ENCODE measurements at regions not wholly inside any gene's neighbourhood (a gene's known extent, or its start where the extent isn't known, plus 50 kb on each side); places are given as distances from the start of the nearest gene placed in this dataset.

GRCh38 chr12:42902001-42902400, 312.5 kb upstream of the PRICKLE1 start:
- FAIRE-seq (no peak), DNase-seq (ENCODE audit: low read depth, low spot score) (no peak)
- Histone ChIP-seq H4K20me1 (ENCODE audit: control insufficient read depth, extremely low read depth, insufficient read depth, low read length) (no peaks in the 10 kb centered on the region), H3K79me2 (ENCODE audit: control insufficient read depth, insufficient read depth, low read length) (no peaks in the 10 kb centered on the region), H2AFZ (ENCODE audit: control insufficient read depth, low read length) (peak overlapping the region; percentile 85), H3K4me3 (ENCODE audit: control insufficient read depth in 2 of 3, extremely low read depth in 1 of 3, insufficient read depth in 2 of 3, low read depth in 1 of 3, low read length in 3 of 3) (no peak overlapping the region), H3K4me1 (ENCODE audit: control insufficient read depth, extremely low read depth, insufficient read depth, low read length) (peaks cover 2% of the 10 kb centered on the region), H3K9me3 (ENCODE audit: control insufficient read depth, low read depth, low read length) (no peaks in the 10 kb centered on the region), H3K27me3 (ENCODE audit: control insufficient read depth, extremely low read depth, insufficient read depth, low read length) (no peaks in the 10 kb centered on the region), H3K4me2 (ENCODE audit: control insufficient read depth, extremely low read depth, insufficient read depth, low read depth, low read length) (no peak overlapping the region), H3K9me1 (ENCODE audit: control insufficient read depth, extremely low read depth, insufficient read depth, low read length) (no peaks in the 10 kb centered on the region), H3K27ac (ENCODE audit: control insufficient read depth, insufficient read depth, low read length) (no peak overlapping the region), H3K36me3 (ENCODE audit: control insufficient read depth in 2 of 2, extremely low read depth in 1 of 2, insufficient read depth in 2 of 2, low read length in 2 of 2) (no peaks in the 10 kb centered on the region), H3K9ac (ENCODE audit: control insufficient read depth, extremely low read depth, insufficient read depth, low read length) (no peak overlapping the region)
- TF ChIP-seq CTCF (optimal IDR thresholded peaks at IDR 0.05 in 1 of 3, IDR thresholded peaks at IDR 0.05 in 1 of 3, conservative IDR thresholded peaks at IDR 0.05 in 1 of 3; ENCODE audit: extremely low read depth in 1 of 3, insufficient read depth in 2 of 3, low read length in 3 of 3) (no peak), EZH2 (IDR thresholded peaks at IDR 0.05; ENCODE audit: low read length) (no peak)
- dilution Hi-C loops (cut with MboI; ENCODE audit: extremely low pct_ligation_motif_present, low sequenced_read_pairs), result no loop called here

DNA sequence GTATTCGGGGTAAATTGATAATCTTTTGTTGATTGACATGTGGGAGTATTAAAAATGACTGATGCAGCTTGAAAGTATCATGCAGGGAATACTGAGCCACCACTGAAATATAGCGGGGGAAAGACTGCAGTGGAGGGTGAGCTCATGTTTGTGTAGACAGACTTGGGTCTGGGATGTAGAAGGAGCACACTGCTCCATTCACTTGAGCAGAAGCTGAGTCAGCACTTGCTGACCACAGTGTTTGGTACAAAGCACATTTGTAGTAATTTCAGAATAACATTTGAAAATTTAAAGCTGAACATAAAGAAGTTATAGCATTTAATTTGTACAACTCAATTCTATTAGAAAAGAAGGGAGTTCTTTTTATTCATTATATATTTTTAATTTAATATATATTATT, 304.3 kb upstream of the PRICKLE1 start:
- Histone ChIP-seq H3K4me3 (ENCODE audit: control insufficient read depth in 2 of 3, extremely low read depth in 1 of 3, insufficient read depth in 2 of 3, low read depth in 1 of 3, low read length in 3 of 3) (no peak overlapping the region), H3K27ac (ENCODE audit: control insufficient read depth, insufficient read depth, low read length) (no peak overlapping the region), H3K9me3 (ENCODE audit: control insufficient read depth, low read depth, low read length) (no peaks in the 10 kb centered on the region), H3K79me2 (ENCODE audit: control insufficient read depth, insufficient read depth, low read length) (no peaks in the 10 kb centered on the region), H2AFZ (ENCODE audit: control insufficient read depth, low read length) (no peak overlapping the region), H3K9ac (ENCODE audit: control insufficient read depth, extremely low read depth, insufficient read depth, low read length) (no peak overlapping the region), H3K27me3 (ENCODE audit: control insufficient read depth, extremely low read depth, insufficient read depth, low read length) (no peaks in the 10 kb centered on the region), H3K4me1 (ENCODE audit: control insufficient read depth, extremely low read depth, insufficient read depth, low read length) (peaks cover 3% of the 10 kb centered on the region), H3K4me2 (ENCODE audit: control insufficient read depth, extremely low read depth, insufficient read depth, low read depth, low read length) (no peak overlapping the region), H4K20me1 (ENCODE audit: control insufficient read depth, extremely low read depth, insufficient read depth, low read length) (no peaks in the 10 kb centered on the region), H3K36me3 (ENCODE audit: control insufficient read depth in 2 of 2, extremely low read depth in 1 of 2, insufficient read depth in 2 of 2, low read length in 2 of 2) (no peaks in the 10 kb centered on the region), H3K9me1 (ENCODE audit: control insufficient read depth, extremely low read depth, insufficient read depth, low read length) (no peaks in the 10 kb centered on the region)
- no peak for DNase-seq (ENCODE audit: low read depth, low spot score)
- FAIRE-seq, result no peak
- dilution Hi-C loops (cut with MboI; ENCODE audit: extremely low pct_ligation_motif_present, low sequenced_read_pairs), result no loop called here
- TF ChIP-seq CTCF (optimal IDR thresholded peaks at IDR 0.05 in 1 of 3, IDR thresholded peaks at IDR 0.05 in 1 of 3, conservative IDR thresholded peaks at IDR 0.05 in 1 of 3; ENCODE audit: extremely low read depth in 1 of 3, insufficient read depth in 2 of 3, low read length in 3 of 3), result no peak
- TF ChIP-seq EZH2 (IDR thresholded peaks at IDR 0.05; ENCODE audit: low read length), result no peak

All from keratinocyte (primary cell).